ENCODE measurements at regions not wholly inside any gene's neighbourhood (a gene's known extent, or its start where the extent isn't known, plus 50 kb on each side); places are given as distances from the start of the nearest gene placed in this dataset.

DNA sequence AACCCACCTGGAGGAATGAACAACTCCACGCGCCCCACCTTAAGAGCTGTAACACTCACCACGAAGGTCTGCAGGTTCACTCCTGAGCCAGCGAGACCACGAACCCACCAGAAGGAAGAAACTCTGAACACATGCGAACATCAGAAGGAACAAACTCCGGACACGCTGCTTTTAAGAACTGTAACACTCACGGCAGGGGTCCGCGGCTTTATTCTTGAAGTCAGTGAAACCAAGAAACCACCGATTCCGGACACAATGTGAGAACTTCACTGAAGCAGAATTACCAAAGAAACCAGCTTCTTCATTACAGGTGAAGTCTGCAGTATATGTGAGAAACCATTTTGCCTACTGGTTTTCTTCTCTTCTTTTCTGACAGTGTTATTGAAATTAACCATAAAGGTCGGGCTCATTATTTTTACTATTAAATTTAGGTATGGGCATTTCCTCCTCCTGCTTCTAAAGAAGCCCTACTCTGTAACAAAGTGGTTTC, 303.0 kb downstream of the KCNA4 start:
- TF ChIP-seq EZH2 (IDR thresholded peaks at IDR 0.05) (no peak), POLR2AphosphoS5 (IDR thresholded peaks at IDR 0.05; ENCODE audit: borderline replicate concordance, low read depth, low read length) (no peak)
